CD14-positive monocyte (primary cell): ENCODE measurements at regions not wholly inside any gene's neighbourhood (a gene's known extent, or its start where the extent isn't known, plus 50 kb on each side); places are given as distances from the start of the nearest gene placed in this dataset.

ENCODE experiments used
- DNase-seq, 3 donors: peaks; one replicate each; pipeline ENCODE4 v3.0.0-alpha.2; 2011 to 2022
- H2AFZ ChIP-seq: 2 replicates; pipeline ENCODE4 v1.6.0; 2012; ENCODE audit warnings: mild to moderate bottlenecking, low read depth, low read length, inconsistent platforms; ENCODE audit not compliant: insufficient read depth, poor library complexity, severe bottlenecking
- H3K27ac ChIP-seq, 2 donors: 1 replicate in 1 of 2; 2 replicates in 1 of 2; pipeline ENCODE4 v1.5.1; 2012 to 2013; ENCODE audit warnings: low read length in 2 of 2, control low read depth in 1 of 2, inconsistent platforms in 1 of 2, low read depth in 1 of 2, mild to moderate bottlenecking in 1 of 2
- H3K27me3 ChIP-seq, 2 donors: one replicate each; pipeline versions ENCODE4 v1.6.0 to v1.6.1; 2011 to 2013; ENCODE audit warnings: low read length in 2 of 2; ENCODE audit not compliant: control insufficient read depth in 2 of 2, insufficient read depth in 2 of 2
- H3K36me3 ChIP-seq, 2 donors: replicated peaks in 1 of 2; 1 replicate in 1 of 2; 2 replicates in 1 of 2; pipeline versions ENCODE4 v1.5.1 to v1.6.1; 2012 to 2013; ENCODE audit warnings: low read length in 2 of 2, control low read depth in 1 of 2, inconsistent platforms in 1 of 2, mild to moderate bottlenecking in 1 of 2; ENCODE audit not compliant: insufficient read depth in 2 of 2, control insufficient read depth in 1 of 2
- H3K4me1 ChIP-seq, 2 donors: 1 replicate in 1 of 2; 2 replicates in 1 of 2; pipeline versions ENCODE4 v1.5.1 to v1.6.1; 2012 to 2013; ENCODE audit warnings: low read length in 2 of 2, control low read depth in 1 of 2, inconsistent platforms in 1 of 2, mild to moderate bottlenecking in 1 of 2, moderate library complexity in 1 of 2; ENCODE audit not compliant: insufficient read depth in 2 of 2, control insufficient read depth in 1 of 2
- H3K4me2 ChIP-seq: replicated peaks from 2 replicates; pipeline ENCODE3; 2012; ENCODE audit warnings: low read length, moderate library complexity, mild to moderate bottlenecking; ENCODE audit not compliant: poor library complexity, severe bottlenecking; ENCODE audit errors: extremely low read depth
- H3K4me3 ChIP-seq, 3 experiments: fragments of 200-600 bp in 1 of 3; sonication (generic) in 1 of 3; replicated peaks in 1 of 3; 1 replicate in 2 of 3; 2 replicates in 1 of 3; pipeline ENCODE4 v1.5.1; 2011 to 2013; ENCODE audit warnings: low read length in 3 of 3, mild to moderate bottlenecking in 3 of 3, control low read depth in 2 of 3, low read depth in 2 of 3, inconsistent platforms in 1 of 3, moderate library complexity in 1 of 3
- H3K79me2 ChIP-seq: 2 replicates; pipeline ENCODE4 v1.6.0; 2012; ENCODE audit warnings: mild to moderate bottlenecking, control low read depth, inconsistent platforms, low read length, moderate library complexity; ENCODE audit not compliant: insufficient read depth
- H3K9ac ChIP-seq: 2 replicates; pipeline ENCODE4 v1.6.0; 2017; ENCODE audit warnings: low read length, mild to moderate bottlenecking; ENCODE audit not compliant: insufficient read depth, poor library complexity, severe bottlenecking
- H3K9me3 ChIP-seq, 2 donors: replicated peaks in 1 of 2; 1 replicate in 1 of 2; 2 replicates in 1 of 2; pipeline versions ENCODE4 v1.5.1 to v1.6.1; 2012 to 2013; ENCODE audit warnings: low read length in 2 of 2, control low read depth in 1 of 2; ENCODE audit not compliant: control insufficient read depth in 1 of 2, insufficient read depth in 1 of 2
- H4K20me1 ChIP-seq: 2 replicates; pipeline ENCODE4 v1.6.0; 2012; ENCODE audit warnings: mild to moderate bottlenecking, low read length, control low read depth, moderate library complexity; ENCODE audit not compliant: insufficient read depth
- H3K27ac Mint-ChIP-seq, 7 donors: one replicate each; pipeline ENCODE4 v1.8.0; 2020; ENCODE audit warnings: mild to moderate bottlenecking in 7 of 7, mixed read lengths in 7 of 7, moderate library complexity in 6 of 7, inconsistent platforms in 2 of 7
- H3K27me3 Mint-ChIP-seq, 3 donors: one replicate each; pipeline ENCODE4 v1.8.0; 2021 to 2022; ENCODE audit warnings: low read depth in 3 of 3, mild to moderate bottlenecking in 3 of 3, mixed read lengths in 3 of 3, moderate library complexity in 3 of 3, inconsistent platforms in 1 of 3
- H3K36me3 Mint-ChIP-seq, 2 donors: one replicate each; pipeline ENCODE4 v1.8.0; 2020; ENCODE audit warnings: mixed read lengths in 2 of 2, inconsistent platforms in 1 of 2, mild to moderate bottlenecking in 1 of 2
- H3K4me1 Mint-ChIP-seq: one replicate; pipeline ENCODE4 v1.8.0; 2020; ENCODE audit warnings: mild to moderate bottlenecking, mixed read lengths
- H3K4me3 Mint-ChIP-seq, 2 donors: one replicate each; pipeline ENCODE4 v1.8.0; 2020; ENCODE audit warnings: mild to moderate bottlenecking in 2 of 2, mixed read lengths in 2 of 2, moderate library complexity in 1 of 2
- H3K9me3 Mint-ChIP-seq, 7 donors: one replicate each; pipeline ENCODE4 v1.8.0; 2020 to 2022; ENCODE audit warnings: mixed read lengths in 7 of 7, mild to moderate bottlenecking in 6 of 7, moderate library complexity in 6 of 7, inconsistent platforms in 2 of 7
- CTCF ChIP-seq: fragments of 200-600 bp; IDR thresholded peaks from one replicate; pipeline ENCODE4 v1.8.0; 2022; ENCODE audit warnings: antibody characterized with exemption, mild to moderate bottlenecking
- WGBS: methylation state at CpG from one replicate; pipeline ENCODE4 v1.1.5; 2013; ENCODE audit warnings: missing lambda C conversion rate; ENCODE audit not compliant: insufficient coverage; 5-methylcytosine and 5-hydroxymethylcytosine counted together
- intact Hi-C, 2 donors: fragments of 100-400 bp; cut with micrococcal nuclease; formaldehyde crosslinking; loops; one replicate each; pipeline versions ENCODE4 v1.15.0 to v1.15.1; 2023

- H3K4me2 ChIP-seq: no peak overlapping the region
- no peaks in the 10 kb centered on the region for H3K79me2 ChIP-seq
- intact Hi-C loops: no loop called here
- WGBS: no CpG with 5 or more reads among the region's 4 CpGs
- no peak overlapping the region for H3K9ac ChIP-seq
- Mint-ChIP-seq H3K36me3 (no peaks in the 10 kb centered on the region), H3K27ac (no peak overlapping the region), H3K9me3 (peaks cover 0 to 2% (median 0%) of the 10 kb centered on the region in 7 donors), H3K4me1 (no peaks in the 10 kb centered on the region), H3K4me3 (no peak overlapping the region), H3K27me3 (no peaks in the 10 kb centered on the region)
- no peaks in the 10 kb centered on the region for H3K36me3 ChIP-seq
- no peak overlapping the region for H3K27ac ChIP-seq
- no peak for DNase-seq
- H2AFZ ChIP-seq: no peak overlapping the region
- no peak overlapping the region for H3K4me3 ChIP-seq
- TF ChIP-seq CTCF: no peak
- no peaks in the 10 kb centered on the region for H4K20me1 ChIP-seq
- H3K4me1 ChIP-seq: no peaks in the 10 kb centered on the region
- peaks cover 0 to 4% of the 10 kb centered on the region in 2 donors for H3K9me3 ChIP-seq
- no peaks in the 10 kb centered on the region for H3K27me3 ChIP-seq
Observed at GRCh38 chr18:34085140-34085739, 139.5 kb downstream of the NOL4 start.

- Histone ChIP-seq H3K4me3 (no peak overlapping the region), H3K9me3 (peaks cover 0 to 4% of the 10 kb centered on the region in 2 donors), H2AFZ (no peak overlapping the region), H3K4me1 (no peaks in the 10 kb centered on the region), H3K27me3 (no peaks in the 10 kb centered on the region), H3K36me3 (no peaks in the 10 kb centered on the region), H3K79me2 (no peaks in the 10 kb centered on the region), H3K4me2 (no peak overlapping the region), H3K9ac (no peak overlapping the region), H3K27ac (no peak overlapping the region), H4K20me1 (no peaks in the 10 kb centered on the region)
- WGBS: 60% methylated on average over 1 of the region's 2 CpGs
- H3K9me3 Mint-ChIP-seq: peaks cover 0 to 2% (median 0%) of the 10 kb centered on the region in 7 donors
- no peak overlapping the region for H3K4me3 Mint-ChIP-seq
- H3K36me3 Mint-ChIP-seq: no peaks in the 10 kb centered on the region
- no peak for DNase-seq
- peaks cover 0 to 2% (median 0%) of the 10 kb centered on the region in 3 donors for H3K27me3 Mint-ChIP-seq
- intact Hi-C loops: no loop called here
- TF ChIP-seq CTCF: no peak
- no peaks in the 10 kb centered on the region for H3K4me1 Mint-ChIP-seq
- H3K27ac Mint-ChIP-seq: no peak overlapping the region
Observed at GRCh38 chr18:34084635-34085034, 140.1 kb downstream of the NOL4 start.
